ENCODE measurements at regions not wholly inside any gene's neighbourhood (a gene's known extent, or its start where the extent isn't known, plus 50 kb on each side); places are given as distances from the start of the nearest gene placed in this dataset.
"Not testable (repeated sequence)": the region's sequence is repeated elsewhere in the genome, so short reads cannot be mapped to it uniquely, and the experiment has no call there.

GRCh38 chr5:67864335-67864734, 351.2 kb upstream of the PIK3R1 start:
- H3K9me3 Mint-ChIP-seq; H3K4me3 Mint-ChIP-seq; CTCF ChIA-PET; H3K27ac Mint-ChIP-seq; H3K36me3 Mint-ChIP-seq (ENCODE audit: low read depth); DNase-seq; H3K4me1 Mint-ChIP-seq; POLR2A ChIA-PET; H3K27me3 Mint-ChIP-seq: not testable (repeated sequence)

- Mint-ChIP-seq H3K4me1 (no peaks in the 10 kb centered on the region), H3K27ac (no peak overlapping the region), H3K27me3 (peaks cover 5% of the 10 kb centered on the region), H3K36me3 (ENCODE audit: low read depth) (no peaks in the 10 kb centered on the region), H3K9me3 (no peaks in the 10 kb centered on the region), H3K4me3 (no peak overlapping the region)
- ChIA-PET CTCF (no interaction called here), POLR2A (no interaction called here)
- DNase-seq = no peak
These were observed 357.0 kb upstream of the PIK3R1 start for GRCh38 chr5:67858471-67859031.

- H3K9me3 Mint-ChIP-seq = no peaks in the 10 kb centered on the region
- no peaks in the 10 kb centered on the region for H3K36me3 Mint-ChIP-seq (ENCODE audit: low read depth)
- H3K4me3 Mint-ChIP-seq = no peak overlapping the region
- no peaks in the 10 kb centered on the region for H3K4me1 Mint-ChIP-seq
- DNase-seq = no peak
- peaks cover 5% of the 10 kb centered on the region for H3K27me3 Mint-ChIP-seq
- ChIA-PET POLR2A (no interaction called here), CTCF (no interaction called here)
- no peak overlapping the region for H3K27ac Mint-ChIP-seq
These were observed 358.1 kb upstream of the PIK3R1 start for GRCh38 chr5:67857502-67857901.

GRCh38 chr5:67855523-67855922, 360.0 kb upstream of the PIK3R1 start:
- Mint-ChIP-seq H3K9me3 (no peaks in the 10 kb centered on the region), H3K4me3 (no peak overlapping the region), H3K36me3 (ENCODE audit: low read depth) (no peaks in the 10 kb centered on the region), H3K4me1 (no peaks in the 10 kb centered on the region), H3K27me3 (peaks cover 3% of the 10 kb centered on the region), H3K27ac (no peak overlapping the region)
- ChIA-PET POLR2A (no interaction called here), CTCF (no interaction called here)
- no peak for DNase-seq

GRCh38 chr5:67850906-67851305, 364.6 kb upstream of the PIK3R1 start:
- H3K36me3 Mint-ChIP-seq (ENCODE audit: low read depth); DNase-seq; H3K27me3 Mint-ChIP-seq; CTCF ChIA-PET; H3K4me1 Mint-ChIP-seq; POLR2A ChIA-PET; H3K4me3 Mint-ChIP-seq; H3K27ac Mint-ChIP-seq; H3K9me3 Mint-ChIP-seq: not testable (repeated sequence)

- Mint-ChIP-seq H3K9me3 (no peaks in the 10 kb centered on the region), H3K4me1 (no peaks in the 10 kb centered on the region), H3K4me3 (no peak overlapping the region), H3K27ac (no peak overlapping the region), H3K27me3 (no peaks in the 10 kb centered on the region), H3K36me3 (ENCODE audit: low read depth) (no peaks in the 10 kb centered on the region)
- DNase-seq = no peak
- POLR2A ChIA-PET = no interaction called here
- CTCF ChIA-PET = no interaction called here
These were observed 370.6 kb upstream of the PIK3R1 start for GRCh38 chr5:67844924-67845323.

GRCh38 chr5:67842806-67843205, 372.8 kb upstream of the PIK3R1 start:
- Mint-ChIP-seq H3K36me3 (ENCODE audit: low read depth) (no peaks in the 10 kb centered on the region), H3K9me3 (no peaks in the 10 kb centered on the region), H3K27me3 (no peaks in the 10 kb centered on the region), H3K4me1 (no peaks in the 10 kb centered on the region), H3K4me3 (no peak overlapping the region), H3K27ac (no peak overlapping the region)
- ChIA-PET CTCF (no interaction called here), POLR2A (no interaction called here)
- DNase-seq = no peak

- H3K36me3 Mint-ChIP-seq (ENCODE audit: low read depth); DNase-seq; H3K27me3 Mint-ChIP-seq; CTCF ChIA-PET; H3K9me3 Mint-ChIP-seq; H3K4me1 Mint-ChIP-seq; POLR2A ChIA-PET; H3K4me3 Mint-ChIP-seq; H3K27ac Mint-ChIP-seq: not testable (repeated sequence)
These were observed 378.3 kb upstream of the PIK3R1 start for GRCh38 chr5:67837225-67837624.

GRCh38 chr5:67836496-67836895, 379.1 kb upstream of the PIK3R1 start:
- DNase-seq; CTCF ChIA-PET; H3K27ac Mint-ChIP-seq; POLR2A ChIA-PET; H3K4me1 Mint-ChIP-seq; H3K27me3 Mint-ChIP-seq; H3K9me3 Mint-ChIP-seq; H3K4me3 Mint-ChIP-seq; H3K36me3 Mint-ChIP-seq (ENCODE audit: low read depth): not testable (repeated sequence)

GRCh38 chr5:67831048-67831447, 384.5 kb upstream of the PIK3R1 start:
- H3K27ac Mint-ChIP-seq = no peak overlapping the region
- ChIA-PET POLR2A (no interaction called here), CTCF (no interaction called here)
- no peaks in the 10 kb centered on the region for H3K9me3 Mint-ChIP-seq
- H3K27me3 Mint-ChIP-seq = no peaks in the 10 kb centered on the region
- no peaks in the 10 kb centered on the region for H3K36me3 Mint-ChIP-seq (ENCODE audit: low read depth)
- no peaks in the 10 kb centered on the region for H3K4me1 Mint-ChIP-seq
- DNase-seq = no peak
- no peak overlapping the region for H3K4me3 Mint-ChIP-seq

- Mint-ChIP-seq H3K27ac (no peak overlapping the region), H3K4me3 (no peak overlapping the region), H3K4me1 (no peaks in the 10 kb centered on the region), H3K27me3 (no peaks in the 10 kb centered on the region), H3K36me3 (ENCODE audit: low read depth) (no peaks in the 10 kb centered on the region), H3K9me3 (peaks cover 2% of the 10 kb centered on the region)
- ChIA-PET POLR2A (no interaction called here), CTCF (no interaction called here)
- DNase-seq = no peak
These were observed 388.0 kb upstream of the PIK3R1 start for GRCh38 chr5:67827541-67827940.

GRCh38 chr5:67824852-67825251, 390.7 kb upstream of the PIK3R1 start:
- Mint-ChIP-seq H3K4me3 (no peak overlapping the region), H3K27me3 (no peaks in the 10 kb centered on the region), H3K9me3 (peaks cover 2% of the 10 kb centered on the region), H3K27ac (no peak overlapping the region), H3K36me3 (ENCODE audit: low read depth) (no peaks in the 10 kb centered on the region), H3K4me1 (no peaks in the 10 kb centered on the region)
- DNase-seq = no peak
- POLR2A ChIA-PET = no interaction called here
- CTCF ChIA-PET = no interaction called here

- CTCF ChIA-PET = no interaction called here
- H3K9me3 Mint-ChIP-seq = no peaks in the 10 kb centered on the region
- no peak overlapping the region for H3K27ac Mint-ChIP-seq
- no peak for DNase-seq
- no peaks in the 10 kb centered on the region for H3K27me3 Mint-ChIP-seq
- no peaks in the 10 kb centered on the region for H3K4me1 Mint-ChIP-seq
- POLR2A ChIA-PET = no interaction called here
- no peaks in the 10 kb centered on the region for H3K36me3 Mint-ChIP-seq (ENCODE audit: low read depth)
- H3K4me3 Mint-ChIP-seq = no peak overlapping the region
These were observed 397.9 kb upstream of the PIK3R1 start for GRCh38 chr5:67817652-67818051.

- no peak overlapping the region for H3K4me3 Mint-ChIP-seq
- no peaks in the 10 kb centered on the region for H3K4me1 Mint-ChIP-seq
- H3K9me3 Mint-ChIP-seq = no peaks in the 10 kb centered on the region
- no peak for DNase-seq
- H3K27me3 Mint-ChIP-seq = no peaks in the 10 kb centered on the region
- H3K27ac Mint-ChIP-seq = no peak overlapping the region
- no peaks in the 10 kb centered on the region for H3K36me3 Mint-ChIP-seq (ENCODE audit: low read depth)
- ChIA-PET POLR2A (no interaction called here), CTCF (no interaction called here)
These were observed 399.1 kb upstream of the PIK3R1 start for GRCh38 chr5:67816456-67816855.
